ENCODE measurements at regions not wholly inside any gene's neighbourhood (a gene's known extent, or its start where the extent isn't known, plus 50 kb on each side); places are given as distances from the start of the nearest gene placed in this dataset.
"Not testable (repeated sequence)": the region's sequence is repeated elsewhere in the genome, so short reads cannot be mapped to it uniquely, and the experiment has no call there.

DNA sequence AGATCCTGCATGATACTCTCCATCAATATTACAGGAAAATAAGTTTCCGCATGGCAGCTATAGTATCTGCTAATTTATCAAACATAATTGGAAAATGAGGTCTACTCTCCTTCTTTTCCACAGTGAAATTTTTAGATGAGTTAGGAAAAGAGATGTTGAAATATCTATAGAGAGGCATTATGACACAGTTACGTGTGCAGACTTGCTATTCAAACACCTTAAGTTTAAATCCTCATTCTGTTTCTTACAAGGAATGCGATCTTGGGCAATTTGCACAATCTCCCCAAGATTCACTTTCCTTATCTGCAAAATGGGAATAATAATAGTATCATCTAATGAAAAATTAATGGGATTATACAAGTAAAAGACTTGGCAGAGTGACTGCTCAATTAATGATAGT is 91.7 kb upstream of the SLCO6A1 start:
- WGBS (ENCODE audit: insufficient coverage, low lambda C conversion rate) = 100% methylated on average over 1 of the region's 3 CpGs
- Histone ChIP-seq H3K36me3 (ENCODE audit: control insufficient read depth, insufficient read depth, low read length) (no peaks in the 10 kb centered on the region), H3K27ac (ENCODE audit: low read length) (no peak overlapping the region), H3K4me1 (ENCODE audit: control insufficient read depth, insufficient read depth, low read length) (no peaks in the 10 kb centered on the region), H3K4me3 (ENCODE audit: low read length) (no peak overlapping the region), H3K27me3 (ENCODE audit: control insufficient read depth, insufficient read depth, low read length) (no peaks in the 10 kb centered on the region), H3K9me3 (ENCODE audit: control insufficient read depth, low read depth, low read length) (no peaks in the 10 kb centered on the region)
- no peak for DNase-seq

DNA sequence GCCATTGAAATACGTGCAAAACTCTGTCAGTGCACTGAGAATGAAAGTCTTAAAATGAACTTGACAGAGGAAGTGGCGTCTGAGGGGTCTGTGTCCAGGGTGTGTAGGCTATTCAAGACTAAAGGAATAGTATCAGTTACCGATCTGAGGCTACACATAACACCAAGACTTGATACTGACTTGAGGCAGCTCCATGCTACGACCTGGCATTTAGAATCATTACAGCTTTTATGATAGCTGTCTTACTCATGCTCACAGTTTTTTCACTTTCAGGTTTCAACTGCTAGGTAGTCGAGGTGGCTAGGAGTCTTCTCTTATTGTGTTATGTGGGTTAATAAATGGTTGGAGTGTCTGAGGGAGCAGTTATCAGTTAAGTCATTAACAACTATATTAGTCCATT is 92.8 kb upstream of the SLCO6A1 start:
- WGBS (ENCODE audit: insufficient coverage, low lambda C conversion rate) = no CpG with 5 or more reads among the region's 5 CpGs
- Histone ChIP-seq H3K27ac (ENCODE audit: low read length) (no peak overlapping the region), H3K4me1 (ENCODE audit: control insufficient read depth, insufficient read depth, low read length) (no peaks in the 10 kb centered on the region), H3K9me3 (ENCODE audit: control insufficient read depth, low read depth, low read length) (no peaks in the 10 kb centered on the region), H3K36me3 (ENCODE audit: control insufficient read depth, insufficient read depth, low read length) (no peaks in the 10 kb centered on the region), H3K27me3 (ENCODE audit: control insufficient read depth, insufficient read depth, low read length) (no peaks in the 10 kb centered on the region), H3K4me3 (ENCODE audit: low read length) (no peak overlapping the region)
- DNase-seq = peak; percentile 4 to 40

DNA sequence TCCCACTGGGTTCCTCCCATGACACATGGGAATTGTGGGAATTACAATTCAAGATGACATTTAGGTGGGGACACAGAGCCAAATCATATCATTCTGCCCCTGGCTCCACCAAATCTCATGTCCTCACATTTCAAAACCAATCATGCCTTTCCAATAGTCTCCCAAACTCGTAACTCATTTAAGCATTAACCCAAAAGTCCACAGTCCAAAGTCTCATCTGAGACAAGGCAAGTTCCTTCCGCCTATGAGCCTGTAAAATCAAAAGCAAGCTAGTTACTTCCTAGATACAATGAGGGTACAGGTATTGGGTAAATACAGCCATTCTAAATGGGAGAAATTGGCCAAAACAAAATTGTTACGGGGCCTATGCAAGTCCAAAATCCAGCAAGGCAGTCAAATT is 93.8 kb upstream of the SLCO6A1 start:
- H3K27me3 ChIP-seq (ENCODE audit: control insufficient read depth, insufficient read depth, low read length); H3K36me3 ChIP-seq (ENCODE audit: control insufficient read depth, insufficient read depth, low read length); DNase-seq; H3K9me3 ChIP-seq (ENCODE audit: control insufficient read depth, low read depth, low read length); H3K4me1 ChIP-seq (ENCODE audit: control insufficient read depth, insufficient read depth, low read length); H3K27ac ChIP-seq (ENCODE audit: low read length); H3K4me3 ChIP-seq (ENCODE audit: low read length): not testable (repeated sequence)
- no CpG with 5 or more reads among the region's 3 CpGs for WGBS (ENCODE audit: insufficient coverage, low lambda C conversion rate)

DNA sequence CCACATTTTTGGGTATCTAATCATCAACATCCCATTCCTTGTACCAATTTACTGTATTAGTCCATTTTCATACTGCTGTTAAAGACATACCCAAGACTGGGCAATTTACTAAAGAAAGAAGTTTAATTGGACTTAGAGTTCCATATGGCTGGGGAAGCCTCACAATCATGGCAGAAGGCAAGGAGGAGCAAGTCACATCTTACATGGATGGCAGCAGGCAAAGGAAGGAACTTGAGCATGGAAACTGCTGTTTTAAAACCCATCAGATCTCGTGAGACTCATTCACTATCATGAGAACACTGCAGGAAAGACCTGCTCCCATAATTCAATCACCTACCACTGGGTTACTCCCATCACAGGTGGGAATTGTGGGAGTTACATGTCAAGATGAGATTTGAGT is 95.4 kb upstream of the SLCO6A1 start:
- Histone ChIP-seq H3K27ac (ENCODE audit: low read length) (no peak overlapping the region), H3K27me3 (ENCODE audit: control insufficient read depth, insufficient read depth, low read length) (no peaks in the 10 kb centered on the region), H3K36me3 (ENCODE audit: control insufficient read depth, insufficient read depth, low read length) (no peaks in the 10 kb centered on the region), H3K4me3 (ENCODE audit: low read length) (no peak overlapping the region), H3K4me1 (ENCODE audit: control insufficient read depth, insufficient read depth, low read length) (no peaks in the 10 kb centered on the region), H3K9me3 (ENCODE audit: control insufficient read depth, low read depth, low read length) (no peaks in the 10 kb centered on the region)
- DNase-seq = no peak
- no CpG with 5 or more reads among the region's 1 CpG for WGBS (ENCODE audit: insufficient coverage, low lambda C conversion rate)

DNA sequence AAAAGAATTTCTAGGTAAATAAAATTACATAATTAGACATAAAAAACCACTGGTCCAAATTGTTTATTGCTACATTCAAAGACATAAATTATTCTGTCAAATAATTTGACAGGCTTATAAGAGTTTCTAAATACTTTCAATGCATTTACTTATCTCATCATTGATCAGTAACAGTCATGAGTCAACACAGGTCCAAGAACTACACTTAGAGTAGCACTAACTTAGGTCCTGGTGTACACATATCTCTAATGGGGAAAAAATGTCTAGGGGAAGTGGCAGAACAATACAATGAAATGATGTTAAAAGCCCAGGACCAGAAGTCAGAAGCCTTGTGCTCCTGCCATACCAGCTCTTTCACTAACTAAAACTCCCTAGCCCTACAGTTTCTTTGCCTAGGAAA is 96.5 kb upstream of the SLCO6A1 start:
- no peaks in the 10 kb centered on the region for H3K9me3 ChIP-seq (ENCODE audit: control insufficient read depth, low read depth, low read length)
- no peak overlapping the region for H3K27ac ChIP-seq (ENCODE audit: low read length)
- H3K4me1 ChIP-seq (ENCODE audit: control insufficient read depth, insufficient read depth, low read length) = no peaks in the 10 kb centered on the region
- no peak overlapping the region for H3K4me3 ChIP-seq (ENCODE audit: low read length)
- no peaks in the 10 kb centered on the region for H3K27me3 ChIP-seq (ENCODE audit: control insufficient read depth, insufficient read depth, low read length)
- H3K36me3 ChIP-seq (ENCODE audit: control insufficient read depth, insufficient read depth, low read length) = no peaks in the 10 kb centered on the region
- DNase-seq = no peak

DNA sequence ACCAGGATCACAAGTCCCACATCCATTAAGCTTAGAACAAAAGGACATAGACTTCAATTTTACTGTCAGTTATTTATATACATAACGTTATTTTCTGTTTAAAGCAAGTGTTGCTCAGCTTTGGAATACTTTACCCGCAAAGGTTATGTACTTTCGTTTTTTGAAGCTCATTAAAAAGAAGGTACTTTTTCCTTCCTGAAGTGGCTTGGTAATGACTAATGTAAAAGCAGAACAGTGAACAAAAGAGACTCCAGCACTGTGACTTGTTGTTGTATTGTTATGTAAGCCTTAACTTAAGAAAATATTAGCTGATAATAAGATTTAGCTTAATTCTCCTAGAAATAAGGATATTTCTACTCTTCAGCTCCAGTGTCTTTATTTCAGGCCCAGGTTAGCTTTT is 97.3 kb upstream of the SLCO6A1 start:
- H3K4me3 ChIP-seq (ENCODE audit: low read length) = no peak overlapping the region
- H3K4me1 ChIP-seq (ENCODE audit: control insufficient read depth, insufficient read depth, low read length) = no peaks in the 10 kb centered on the region
- H3K36me3 ChIP-seq (ENCODE audit: control insufficient read depth, insufficient read depth, low read length) = no peaks in the 10 kb centered on the region
- H3K27ac ChIP-seq (ENCODE audit: low read length) = no peak overlapping the region
- H3K9me3 ChIP-seq (ENCODE audit: control insufficient read depth, low read depth, low read length) = no peaks in the 10 kb centered on the region
- WGBS (ENCODE audit: insufficient coverage, low lambda C conversion rate) = 94% methylated on average over 3 of the region's 3 CpGs
- no peak for DNase-seq
- H3K27me3 ChIP-seq (ENCODE audit: control insufficient read depth, insufficient read depth, low read length) = no peaks in the 10 kb centered on the region

DNA sequence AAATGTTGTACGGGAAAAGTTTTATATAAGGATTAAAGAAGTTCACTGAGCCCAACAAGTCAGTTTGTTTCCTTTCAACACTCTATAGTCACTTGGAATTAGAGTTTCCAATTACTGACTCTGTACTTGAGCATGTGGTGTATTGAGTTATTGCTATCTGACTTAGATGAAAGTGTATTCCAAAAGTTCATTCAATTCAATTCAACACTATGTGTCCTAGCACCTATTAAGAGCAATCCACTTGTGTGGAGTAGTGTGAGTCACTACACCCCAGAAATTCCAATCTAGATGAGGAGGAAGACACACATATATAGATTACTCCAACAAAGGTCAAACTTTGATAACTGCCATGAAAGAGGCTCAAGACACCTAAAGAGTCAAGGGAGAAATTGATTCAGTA is 98.2 kb upstream of the SLCO6A1 start:
- Histone ChIP-seq H3K4me1 (ENCODE audit: control insufficient read depth, insufficient read depth, low read length) (no peaks in the 10 kb centered on the region), H3K36me3 (ENCODE audit: control insufficient read depth, insufficient read depth, low read length) (no peaks in the 10 kb centered on the region), H3K27ac (ENCODE audit: low read length) (no peak overlapping the region), H3K27me3 (ENCODE audit: control insufficient read depth, insufficient read depth, low read length) (no peaks in the 10 kb centered on the region), H3K4me3 (ENCODE audit: low read length) (no peak overlapping the region), H3K9me3 (ENCODE audit: control insufficient read depth, low read depth, low read length) (no peaks in the 10 kb centered on the region)
- no peak for DNase-seq
- 92% methylated on average over 1 of the region's 1 CpG for WGBS (ENCODE audit: insufficient coverage, low lambda C conversion rate)

DNA sequence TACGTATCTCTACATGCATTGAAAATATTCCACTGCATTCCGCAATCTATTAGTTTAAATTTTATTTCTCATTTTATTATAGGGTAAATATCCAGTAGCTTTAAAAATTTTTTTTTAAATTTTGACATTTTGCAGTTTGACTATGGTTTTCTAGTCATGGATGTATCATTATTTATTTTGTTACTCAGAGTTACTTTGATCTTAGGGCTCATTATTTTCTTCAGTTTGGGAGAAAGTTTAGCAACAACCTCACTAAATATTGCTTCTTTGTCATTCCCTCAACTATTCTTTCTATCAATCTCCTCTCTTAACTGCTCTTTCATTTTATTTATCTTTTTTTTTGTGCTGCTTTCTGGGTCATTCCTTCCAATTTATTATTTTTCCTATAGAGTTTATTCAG is 100.5 kb upstream of the SLCO6A1 start:
- H3K27ac ChIP-seq (ENCODE audit: low read length) = no peak overlapping the region
- no peaks in the 10 kb centered on the region for H3K9me3 ChIP-seq (ENCODE audit: control insufficient read depth, low read depth, low read length)
- no peaks in the 10 kb centered on the region for H3K27me3 ChIP-seq (ENCODE audit: control insufficient read depth, insufficient read depth, low read length)
- no peak overlapping the region for H3K4me3 ChIP-seq (ENCODE audit: low read length)
- WGBS (ENCODE audit: insufficient coverage, low lambda C conversion rate) = 94% methylated on average over 2 of the region's 2 CpGs
- H3K36me3 ChIP-seq (ENCODE audit: control insufficient read depth, insufficient read depth, low read length) = no peaks in the 10 kb centered on the region
- no peak for DNase-seq
- H3K4me1 ChIP-seq (ENCODE audit: control insufficient read depth, insufficient read depth, low read length) = no peaks in the 10 kb centered on the region

DNA sequence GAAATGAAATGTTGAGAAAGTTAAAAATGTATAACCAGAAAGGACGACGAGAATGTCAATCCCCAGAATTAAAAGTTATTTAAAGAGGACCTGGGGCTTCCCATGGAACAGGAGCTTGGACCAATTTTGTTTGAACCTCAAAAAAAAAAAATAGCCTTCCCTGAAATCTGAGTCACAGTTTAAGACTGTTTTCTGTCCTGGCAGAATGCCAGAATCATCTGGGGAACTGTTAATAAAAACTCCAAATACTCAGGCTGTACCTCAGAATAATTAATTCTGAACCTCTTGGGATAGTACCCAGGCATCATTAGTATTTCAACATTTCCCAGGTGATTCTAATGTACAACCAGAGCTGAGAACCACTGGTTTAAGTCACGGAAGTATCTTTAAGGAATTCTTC is 102.2 kb upstream of the SLCO6A1 start:
- Histone ChIP-seq H3K27ac (ENCODE audit: low read length) (no peak overlapping the region), H3K4me3 (ENCODE audit: low read length) (no peak overlapping the region), H3K27me3 (ENCODE audit: control insufficient read depth, insufficient read depth, low read length) (no peaks in the 10 kb centered on the region), H3K36me3 (ENCODE audit: control insufficient read depth, insufficient read depth, low read length) (no peaks in the 10 kb centered on the region), H3K4me1 (ENCODE audit: control insufficient read depth, insufficient read depth, low read length) (no peaks in the 10 kb centered on the region), H3K9me3 (ENCODE audit: control insufficient read depth, low read depth, low read length) (no peaks in the 10 kb centered on the region)
- DNase-seq = no peak
- WGBS (ENCODE audit: insufficient coverage, low lambda C conversion rate) = 86% methylated on average over 2 of the region's 3 CpGs

DNA sequence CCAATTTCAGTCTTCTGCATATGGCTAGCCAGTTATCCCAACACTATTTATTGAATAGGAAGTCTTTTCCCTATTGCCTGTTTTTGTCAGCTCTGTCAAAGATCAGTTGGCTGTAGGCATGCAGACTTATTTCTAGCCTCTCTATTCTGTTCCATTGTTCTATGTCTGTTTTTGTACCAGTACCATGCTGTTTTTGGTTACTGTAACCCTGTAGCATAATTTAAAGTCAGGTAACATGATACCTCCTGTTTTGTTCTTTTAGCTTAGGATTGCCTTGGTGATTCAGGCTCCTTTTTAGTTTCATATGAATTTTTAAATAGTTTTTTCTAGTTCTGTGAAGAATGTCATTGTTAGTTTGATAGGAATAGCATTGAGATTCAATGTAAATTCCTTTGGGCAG is 104.9 kb upstream of the SLCO6A1 start:
- no peak for DNase-seq
- Histone ChIP-seq H3K4me3 (ENCODE audit: low read length) (no peak overlapping the region), H3K36me3 (ENCODE audit: control insufficient read depth, insufficient read depth, low read length) (no peaks in the 10 kb centered on the region), H3K27ac (ENCODE audit: low read length) (no peak overlapping the region), H3K4me1 (ENCODE audit: control insufficient read depth, insufficient read depth, low read length) (no peaks in the 10 kb centered on the region), H3K9me3 (ENCODE audit: control insufficient read depth, low read depth, low read length) (no peaks in the 10 kb centered on the region), H3K27me3 (ENCODE audit: control insufficient read depth, insufficient read depth, low read length) (no peaks in the 10 kb centered on the region)

DNA sequence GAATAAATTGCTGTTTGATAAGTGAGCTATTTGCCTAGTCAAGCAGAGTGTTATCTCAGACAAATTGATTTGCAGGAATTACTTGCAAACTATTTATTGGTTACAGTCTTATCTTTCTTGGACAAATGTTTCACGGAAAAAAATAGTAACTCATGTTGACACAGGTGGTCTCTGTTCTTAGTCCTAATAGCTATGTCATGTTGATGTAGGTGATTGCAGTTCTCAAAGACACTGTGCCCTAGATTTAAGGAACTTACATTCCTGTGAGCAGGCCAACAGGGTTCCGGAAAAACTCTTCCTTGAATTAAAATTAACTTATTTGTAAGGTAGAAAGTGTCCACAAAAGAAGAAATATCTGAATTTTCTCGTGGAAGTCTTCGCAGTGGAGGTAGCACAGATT is 109.6 kb upstream of the SLCO6A1 start:
- no CpG with 5 or more reads among the region's 4 CpGs for WGBS (ENCODE audit: insufficient coverage, low lambda C conversion rate)
- H3K36me3 ChIP-seq (ENCODE audit: control insufficient read depth, insufficient read depth, low read length) = no peaks in the 10 kb centered on the region
- no peak for DNase-seq
- no peaks in the 10 kb centered on the region for H3K9me3 ChIP-seq (ENCODE audit: control insufficient read depth, low read depth, low read length)
- no peak overlapping the region for H3K4me3 ChIP-seq (ENCODE audit: low read length)
- H3K27me3 ChIP-seq (ENCODE audit: control insufficient read depth, insufficient read depth, low read length) = no peaks in the 10 kb centered on the region
- no peaks in the 10 kb centered on the region for H3K4me1 ChIP-seq (ENCODE audit: control insufficient read depth, insufficient read depth, low read length)
- H3K27ac ChIP-seq (ENCODE audit: low read length) = no peak overlapping the region
